A673 (cell line): ENCODE measurements at regions not wholly inside any gene's neighbourhood (a gene's known extent, or its start where the extent isn't known, plus 50 kb on each side); places are given as distances from the start of the nearest gene placed in this dataset.

Experiments
- EZH2 ChIP-seq: fragments of 200-600 bp; sonication (generic); IDR thresholded peaks from 2 replicates; pipeline ENCODE4 v1.6.1; 2017; ENCODE audit warnings: borderline replicate concordance, low read depth, mild to moderate bottlenecking, mixed read lengths, antibody characterized with exemption, low read length; ENCODE audit not compliant: poor library complexity, severe bottlenecking
- TF ChIP-seq, protein P1 (sequence below): fragments of 300-800, 200-600 bp; sonication (generic); conservative IDR thresholded peaks from 2 replicates; pipeline ENCODE4 v1.5.1; 2017; ENCODE audit warnings: low read depth, mild to moderate bottlenecking, antibody characterized with exemption, low read length, moderate library complexity, mixed read lengths

DNA sequence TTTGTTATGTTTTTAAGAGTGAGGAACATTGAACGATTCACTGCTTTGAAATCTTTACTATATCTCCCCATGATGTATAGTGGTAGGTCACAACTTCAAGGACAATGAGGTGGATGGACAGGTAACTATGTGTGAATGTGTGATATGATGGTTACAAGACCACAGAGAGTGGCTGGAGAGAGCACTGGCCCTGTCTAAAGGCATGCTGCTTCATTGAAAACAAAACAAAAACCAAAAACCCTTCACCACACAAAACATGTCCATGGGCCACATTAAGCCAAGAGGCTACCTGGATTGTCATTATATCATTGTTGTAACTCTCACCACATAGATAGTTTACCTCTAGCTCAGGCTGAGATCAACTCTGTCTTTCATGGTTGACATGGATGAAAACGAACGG lies 180.6 kb upstream of the TENT5A start:
- TF ChIP-seq, protein P1, sequence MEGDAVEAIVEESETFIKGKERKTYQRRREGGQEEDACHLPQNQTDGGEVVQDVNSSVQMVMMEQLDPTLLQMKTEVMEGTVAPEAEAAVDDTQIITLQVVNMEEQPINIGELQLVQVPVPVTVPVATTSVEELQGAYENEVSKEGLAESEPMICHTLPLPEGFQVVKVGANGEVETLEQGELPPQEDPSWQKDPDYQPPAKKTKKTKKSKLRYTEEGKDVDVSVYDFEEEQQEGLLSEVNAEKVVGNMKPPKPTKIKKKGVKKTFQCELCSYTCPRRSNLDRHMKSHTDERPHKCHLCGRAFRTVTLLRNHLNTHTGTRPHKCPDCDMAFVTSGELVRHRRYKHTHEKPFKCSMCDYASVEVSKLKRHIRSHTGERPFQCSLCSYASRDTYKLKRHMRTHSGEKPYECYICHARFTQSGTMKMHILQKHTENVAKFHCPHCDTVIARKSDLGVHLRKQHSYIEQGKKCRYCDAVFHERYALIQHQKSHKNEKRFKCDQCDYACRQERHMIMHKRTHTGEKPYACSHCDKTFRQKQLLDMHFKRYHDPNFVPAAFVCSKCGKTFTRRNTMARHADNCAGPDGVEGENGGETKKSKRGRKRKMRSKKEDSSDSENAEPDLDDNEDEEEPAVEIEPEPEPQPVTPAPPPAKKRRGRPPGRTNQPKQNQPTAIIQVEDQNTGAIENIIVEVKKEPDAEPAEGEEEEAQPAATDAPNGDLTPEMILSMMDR: no peak
- TF ChIP-seq EZH2: no peak
